ENCODE measurements at regions not wholly inside any gene's neighbourhood (a gene's known extent, or its start where the extent isn't known, plus 50 kb on each side); places are given as distances from the start of the nearest gene placed in this dataset.

- no peak for DNase-seq (ENCODE audit: low spot score)
Observed at GRCh38 chr4:147312376-147313046, 168.4 kb upstream of the EDNRA start.

GRCh38 chr4:147313108-147313507 lies 167.8 kb upstream of the EDNRA start:
- no peak for DNase-seq (ENCODE audit: low spot score)

GRCh38 chr4:147318586-147318985 lies 162.3 kb upstream of the EDNRA start:
- no peak for DNase-seq (ENCODE audit: low spot score)

GRCh38 chr4:147325571-147325981 lies 155.3 kb upstream of the EDNRA start:
- no peak for DNase-seq (ENCODE audit: low spot score)

GRCh38 chr4:147326591-147326990 lies 154.3 kb upstream of the EDNRA start:
- no peak for DNase-seq (ENCODE audit: low spot score)

GRCh38 chr4:147327322-147327721 lies 153.6 kb upstream of the EDNRA start:
- DNase-seq (ENCODE audit: low spot score) = no peak

- no peak for DNase-seq (ENCODE audit: low spot score)
Observed at GRCh38 chr4:147328189-147328588, 152.7 kb upstream of the EDNRA start.

- no peak for DNase-seq (ENCODE audit: low spot score)
Observed at GRCh38 chr4:147328756-147329446, 152.0 kb upstream of the EDNRA start.

- no peak for DNase-seq (ENCODE audit: low spot score)
Observed at GRCh38 chr4:147332091-147332490, 148.8 kb upstream of the EDNRA start.

- DNase-seq (ENCODE audit: low spot score) = no peak
Observed at GRCh38 chr4:147334478-147334877, 146.4 kb upstream of the EDNRA start.

- no peak for DNase-seq (ENCODE audit: low spot score)
Observed at GRCh38 chr4:147335183-147335582, 145.7 kb upstream of the EDNRA start.

- DNase-seq (ENCODE audit: low spot score) = no peak
Observed at GRCh38 chr4:147336252-147336651, 144.6 kb upstream of the EDNRA start.

- no peak for DNase-seq (ENCODE audit: low spot score)
Observed at GRCh38 chr4:147339100-147339499, 141.8 kb upstream of the EDNRA start.

- no peak for DNase-seq (ENCODE audit: low spot score)
Observed at GRCh38 chr4:147340111-147340510, 140.8 kb upstream of the EDNRA start.

GRCh38 chr4:147340591-147341120 lies 140.2 kb upstream of the EDNRA start:
- no peak for DNase-seq (ENCODE audit: low spot score)

- DNase-seq (ENCODE audit: low spot score) = no peak
Observed at GRCh38 chr4:147343692-147344091, 137.2 kb upstream of the EDNRA start.

- no peak for DNase-seq (ENCODE audit: low spot score)
Observed at GRCh38 chr4:147345662-147346061, 135.2 kb upstream of the EDNRA start.

GRCh38 chr4:147347217-147347616 lies 133.7 kb upstream of the EDNRA start:
- no peak for DNase-seq (ENCODE audit: low spot score)

- DNase-seq (ENCODE audit: low spot score) = no peak
Observed at GRCh38 chr4:147349193-147349592, 131.7 kb upstream of the EDNRA start.

GRCh38 chr4:147351083-147351787 lies 129.7 kb upstream of the EDNRA start:
- no peak for DNase-seq (ENCODE audit: low spot score)

- no peak for DNase-seq (ENCODE audit: low spot score)
Observed at GRCh38 chr4:147354237-147354636, 126.7 kb upstream of the EDNRA start.

- DNase-seq (ENCODE audit: low spot score) = no peak
Observed at GRCh38 chr4:147355032-147355656, 125.8 kb upstream of the EDNRA start.

All from CD4-positive, alpha-beta T cell treated with Interleukin-6 at 100 ng/mL for 8 hours (primary cell).